DMS 273 (cell line): ENCODE measurements at regions not wholly inside any gene's neighbourhood (a gene's known extent, or its start where the extent isn't known, plus 50 kb on each side); places are given as distances from the start of the nearest gene placed in this dataset.
"Not testable (repeated sequence)": the region's sequence is repeated elsewhere in the genome, so short reads cannot be mapped to it uniquely, and the experiment has no call there.

Experiments
- DNase-seq: peaks from one replicate; lab custom pipeline; 2025; ENCODE audit not compliant: unreplicated experiment; lab: John Stamatoyannopoulos, UW

DNA sequence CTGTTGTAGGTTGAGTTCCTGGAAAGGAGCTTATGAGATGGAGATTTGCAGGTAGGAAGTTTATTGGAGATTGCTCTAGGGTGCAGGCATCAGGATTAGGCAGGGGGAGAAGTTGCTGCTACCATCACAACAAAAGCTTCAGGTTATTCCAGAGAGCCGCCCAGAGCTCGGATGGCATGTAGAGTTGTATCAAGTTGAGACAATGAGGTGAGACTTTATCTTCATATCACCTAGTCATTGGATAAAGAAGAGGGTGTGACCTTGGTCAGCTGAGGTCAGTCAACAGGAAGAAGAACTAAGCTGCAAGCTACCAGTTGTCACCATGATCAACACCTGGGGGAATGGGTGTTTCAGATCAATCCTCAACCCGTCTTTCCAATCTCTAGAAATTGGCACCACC is 342.0 kb downstream of the RFC3 start:
- DNase-seq = no peak

DNA sequence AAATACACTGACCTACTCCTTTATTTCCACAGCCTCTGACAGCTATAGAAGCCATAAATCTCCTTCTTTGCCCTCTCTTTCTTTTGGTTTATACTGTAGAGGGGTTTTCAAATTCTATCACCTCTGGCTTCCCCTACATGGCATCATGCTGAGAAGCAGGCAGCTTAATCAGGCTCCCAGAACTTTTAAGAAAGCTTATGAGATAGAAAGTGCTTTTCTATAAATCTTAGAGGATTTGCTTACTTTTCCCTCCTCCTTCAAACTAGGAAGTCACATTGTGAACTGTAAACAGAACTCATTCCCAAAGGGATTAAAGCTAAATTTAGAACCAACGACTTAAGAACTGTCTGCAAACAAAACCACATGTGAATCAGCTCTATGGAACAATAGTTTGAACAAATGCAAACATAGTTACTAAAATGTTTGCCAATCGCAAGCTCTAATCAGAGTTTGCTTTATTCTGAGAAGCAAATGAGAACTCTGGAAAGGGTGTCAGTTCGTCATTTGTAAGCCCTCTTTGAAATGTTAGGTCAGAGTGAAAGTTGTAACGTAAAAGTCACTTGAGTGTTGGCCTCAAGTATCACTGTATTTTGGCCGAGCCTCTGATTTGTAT is 344.1 kb downstream of the RFC3 start:
- no peak for DNase-seq

- DNase-seq = no peak
These were observed 344.6 kb downstream of the RFC3 start for GRCh38 chr13:34162544-34162933.

- DNase-seq = no peak
These were observed 346.6 kb downstream of the RFC3 start for GRCh38 chr13:34164582-34164981.

GRCh38 chr13:34165158-34165557 is 347.2 kb downstream of the RFC3 start:
- no peak for DNase-seq

DNA sequence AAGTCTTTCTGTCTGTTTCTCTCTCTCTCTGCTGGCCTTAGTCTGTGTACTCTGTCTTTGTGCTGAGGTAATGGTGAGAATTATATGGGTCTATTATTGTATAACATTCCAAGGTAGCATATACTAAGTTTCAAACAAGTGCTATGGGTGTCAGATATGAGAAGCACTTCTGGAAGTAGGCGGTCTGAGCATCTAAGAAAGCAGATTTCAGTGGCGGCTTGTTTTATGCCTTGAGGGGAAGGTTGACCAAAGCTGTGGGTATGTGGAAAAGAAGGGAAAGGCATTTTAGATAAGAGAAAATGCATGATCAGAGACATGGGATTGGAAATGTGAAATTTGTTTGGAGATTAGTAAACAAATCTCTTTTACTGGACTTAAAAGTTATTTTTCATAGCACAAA is 348.5 kb downstream of the RFC3 start:
- no peak for DNase-seq

- no peak for DNase-seq
These were observed 349.4 kb downstream of the RFC3 start for GRCh38 chr13:34167347-34167746.

DNA sequence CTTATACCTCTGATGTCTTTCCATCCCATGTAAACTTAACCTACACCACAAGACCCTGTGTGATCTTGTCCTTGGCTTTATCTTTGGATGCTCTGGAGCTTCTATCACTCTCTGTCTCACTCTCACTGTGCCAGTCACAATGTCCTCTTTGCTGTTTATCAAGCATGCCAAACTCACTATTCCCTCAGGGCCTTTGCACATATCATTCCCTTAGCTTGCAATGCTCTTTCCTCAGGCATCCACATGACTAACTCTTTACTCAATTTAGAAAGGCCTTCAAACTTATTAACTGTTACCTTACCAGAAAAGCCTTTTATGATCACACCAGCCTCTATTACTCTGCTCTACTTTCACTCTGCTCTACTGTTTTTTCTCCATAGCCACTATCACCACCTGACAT is 354.1 kb downstream of the RFC3 start:
- no peak for DNase-seq

DNA sequence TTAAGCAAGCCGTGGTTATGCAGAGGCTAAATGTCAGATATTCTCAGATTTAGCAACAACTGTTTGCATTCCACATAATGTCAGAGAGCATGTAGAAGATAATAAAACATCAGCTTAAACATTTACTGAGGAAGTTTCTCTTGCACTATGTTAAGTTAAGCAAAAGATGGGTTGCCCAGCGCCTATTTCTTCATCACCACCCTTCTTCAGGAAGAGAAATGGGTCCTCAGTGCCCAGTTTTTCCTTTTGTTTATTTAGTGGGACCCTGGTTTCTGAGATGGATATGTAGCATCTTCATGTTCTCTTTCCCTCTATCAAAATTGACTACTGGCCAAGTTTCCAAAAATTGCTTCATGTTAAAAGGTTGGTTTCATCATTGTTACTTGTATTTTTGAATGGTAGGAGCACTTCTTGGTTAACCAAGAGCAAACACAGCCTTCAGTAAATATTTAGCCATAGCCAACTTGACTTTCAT is 356.8 kb downstream of the RFC3 start:
- DNase-seq = no peak

- DNase-seq = no peak
These were observed 357.6 kb downstream of the RFC3 start for GRCh38 chr13:34175551-34175950.

GRCh38 chr13:34176633-34177032 is 358.7 kb downstream of the RFC3 start:
- DNase-seq = no peak

DNA sequence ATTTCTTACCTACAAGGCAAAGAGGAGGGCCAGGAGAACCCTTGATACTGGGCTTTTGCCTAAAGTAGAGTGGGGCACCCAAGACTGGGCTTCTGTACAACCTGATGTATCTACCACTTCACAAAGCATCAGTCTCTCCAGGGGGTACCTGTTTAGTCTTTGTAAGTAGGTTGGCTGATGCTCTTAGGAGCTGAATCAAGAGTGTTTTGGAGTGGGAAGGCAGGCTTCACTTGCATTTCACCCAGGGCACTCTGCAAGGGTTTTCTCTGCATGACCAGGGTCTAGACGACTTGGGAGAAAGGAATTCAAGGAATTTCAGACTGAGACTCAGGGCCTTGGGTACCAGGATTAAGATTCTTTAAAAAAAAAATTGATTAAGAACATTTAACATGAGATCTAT is 361.5 kb downstream of the RFC3 start:
- no peak for DNase-seq

DNA sequence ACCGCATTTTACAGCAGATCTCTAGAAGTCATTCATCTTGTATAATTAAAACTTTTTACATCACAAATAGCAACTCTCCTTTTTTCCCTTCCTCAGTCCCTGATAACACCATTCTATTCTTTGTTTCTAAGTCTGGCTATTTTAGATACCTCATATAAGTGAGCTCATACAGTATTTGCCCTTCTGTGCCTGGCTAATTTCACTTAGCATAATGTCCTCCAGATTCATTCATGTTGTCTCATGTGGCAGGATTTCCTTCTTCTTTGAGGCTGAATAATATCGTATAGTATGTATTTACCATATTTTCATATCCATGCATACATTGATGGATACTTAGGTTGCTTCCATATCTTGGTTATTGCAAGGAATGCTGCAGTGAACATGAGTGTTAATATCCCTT is 362.0 kb downstream of the RFC3 start:
- DNase-seq = no peak

DNA sequence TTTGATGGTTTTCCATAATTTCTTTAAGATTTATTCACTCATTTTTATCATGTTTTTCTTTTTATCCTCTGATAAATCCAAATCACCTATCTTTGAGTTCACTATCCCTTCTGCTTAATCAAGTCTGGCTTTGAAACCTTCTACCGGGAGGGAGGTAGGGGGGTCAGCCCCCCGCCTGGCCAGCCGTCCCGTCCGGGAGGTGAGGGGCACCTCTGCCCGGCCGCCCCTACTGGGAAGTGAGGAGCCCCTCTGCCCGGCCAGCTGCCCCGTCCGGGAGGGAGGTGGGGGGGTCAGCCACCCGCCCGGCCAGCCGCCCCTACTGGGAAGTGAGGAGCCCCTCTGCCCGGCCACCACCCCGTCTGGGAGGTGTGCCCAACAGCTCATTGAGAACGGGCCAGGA is 363.3 kb downstream of the RFC3 start:
- not testable (repeated sequence) for DNase-seq

DNA sequence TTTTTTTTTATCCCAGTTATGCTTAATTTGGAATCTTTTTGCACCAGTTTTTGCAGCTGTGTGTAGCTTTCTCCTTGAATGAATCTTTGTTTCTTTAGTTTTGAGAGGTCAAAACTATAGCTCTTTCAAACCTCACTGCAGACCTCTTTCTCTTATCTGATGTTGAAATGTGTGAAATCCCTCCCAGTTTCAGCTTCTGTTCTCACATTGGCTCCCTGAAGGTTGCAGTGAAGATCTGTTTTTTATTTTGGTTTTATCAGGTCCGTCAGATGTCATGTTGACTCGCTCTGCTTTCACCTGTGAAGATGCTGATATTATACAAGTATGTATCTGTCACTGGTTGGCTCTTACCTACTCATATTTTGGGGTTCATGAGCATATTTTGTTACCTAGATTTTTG is 372.0 kb downstream of the RFC3 start:
- DNase-seq = no peak

- no peak for DNase-seq
These were observed 383.3 kb downstream of the RFC3 start for GRCh38 chr13:34201050-34201913.

DNA sequence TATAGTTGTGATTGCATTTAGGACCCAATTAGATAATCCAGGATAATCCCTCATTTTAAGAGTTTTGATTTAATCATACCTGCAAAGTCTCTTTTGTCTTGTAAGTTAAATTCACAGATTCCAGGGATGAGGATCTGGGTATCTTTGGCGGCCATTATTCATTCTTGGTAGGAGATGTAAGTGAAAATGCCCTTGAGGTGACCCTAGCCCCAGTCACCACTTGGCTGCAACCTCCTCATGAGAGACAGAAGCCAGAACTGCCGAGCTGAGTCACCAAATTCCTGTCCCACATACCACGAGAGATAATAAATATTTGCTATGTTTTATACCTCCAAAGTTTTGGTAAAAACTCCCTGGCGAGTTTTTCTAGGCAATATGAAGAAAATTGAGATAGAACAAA is 389.4 kb downstream of the RFC3 start:
- no peak for DNase-seq

DNA sequence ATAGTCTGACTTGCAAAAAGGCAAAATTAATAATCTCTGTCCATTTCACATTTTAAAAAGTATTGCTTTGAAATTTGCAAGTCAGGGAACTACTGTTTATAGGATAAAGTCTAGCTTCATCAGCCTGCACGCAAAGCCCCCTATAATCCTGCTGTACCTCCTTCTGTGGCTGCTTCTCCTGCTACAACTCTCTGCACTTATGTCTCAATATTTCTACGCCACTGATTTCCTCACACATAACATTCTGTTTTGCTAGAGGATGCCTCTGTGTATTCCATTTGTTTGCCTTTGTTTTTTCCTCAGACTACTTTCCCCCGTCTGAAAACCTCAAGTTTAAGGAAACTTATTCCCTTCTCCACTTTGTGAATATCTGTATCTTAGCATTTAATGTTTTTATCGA is 389.9 kb downstream of the RFC3 start:
- DNase-seq = no peak

DNA sequence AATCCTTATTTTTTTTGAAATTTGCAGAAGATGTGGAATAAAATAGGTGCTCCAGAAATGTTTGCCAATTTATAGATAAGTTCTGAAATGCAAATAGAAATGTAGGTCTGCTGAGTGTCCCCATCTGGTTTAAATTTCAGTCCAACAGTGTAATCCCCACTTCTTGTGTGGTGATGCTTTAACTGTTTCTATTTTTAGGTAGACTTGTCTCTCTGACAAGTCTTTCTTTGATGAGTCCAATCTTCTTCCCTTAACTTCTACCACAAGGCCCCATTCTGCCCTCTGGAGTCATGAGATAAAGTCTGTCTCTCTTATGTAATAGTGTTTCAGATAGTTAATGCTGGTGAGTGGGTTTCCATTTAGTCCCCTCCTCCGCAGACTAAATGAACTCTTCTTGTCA is 390.4 kb downstream of the RFC3 start:
- DNase-seq = no peak

DNA sequence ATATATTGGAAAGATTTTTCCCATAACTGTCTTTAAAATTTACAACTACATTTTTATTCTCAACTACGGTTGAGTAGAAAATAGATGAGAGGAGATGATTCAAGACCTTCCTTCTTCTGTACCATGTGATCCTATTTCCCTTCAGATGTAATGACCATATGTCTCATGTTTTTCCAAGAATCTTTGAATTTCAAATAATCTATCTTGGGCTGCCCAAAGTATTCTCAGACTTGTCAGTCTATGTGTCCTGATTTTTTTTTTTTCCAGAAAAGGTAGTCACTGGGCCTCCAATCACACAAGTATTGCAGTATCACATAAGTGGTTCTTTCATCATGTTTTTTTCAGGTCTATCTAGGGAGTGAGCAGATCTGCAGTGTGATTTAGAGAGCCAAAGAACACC is 392.4 kb downstream of the RFC3 start:
- DNase-seq = no peak

DNA sequence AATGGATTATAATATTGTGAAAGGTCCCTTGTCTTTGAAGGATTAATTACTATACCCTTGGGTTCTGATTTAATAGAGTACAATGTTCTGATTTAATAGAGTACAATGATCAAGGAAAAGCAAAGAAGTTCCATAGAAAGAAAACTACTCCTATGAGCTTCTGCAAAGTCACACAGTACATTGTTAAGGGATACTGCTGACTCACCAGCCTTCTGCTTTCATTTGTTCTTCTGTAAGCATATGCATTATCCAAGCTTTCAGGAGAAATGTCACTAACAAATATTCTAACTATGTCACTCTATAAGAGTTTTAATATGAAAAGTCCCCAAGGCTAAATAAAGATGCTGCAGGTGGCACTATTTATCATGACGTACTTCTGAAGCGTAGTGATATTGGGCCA is 396.7 kb downstream of the RFC3 start:
- DNase-seq = no peak

- no peak for DNase-seq
These were observed 398.3 kb downstream of the RFC3 start for GRCh38 chr13:34216256-34216655.
